ENCODE measurements at regions not wholly inside any gene's neighbourhood (a gene's known extent, or its start where the extent isn't known, plus 50 kb on each side); places are given as distances from the start of the nearest gene placed in this dataset.

DNA sequence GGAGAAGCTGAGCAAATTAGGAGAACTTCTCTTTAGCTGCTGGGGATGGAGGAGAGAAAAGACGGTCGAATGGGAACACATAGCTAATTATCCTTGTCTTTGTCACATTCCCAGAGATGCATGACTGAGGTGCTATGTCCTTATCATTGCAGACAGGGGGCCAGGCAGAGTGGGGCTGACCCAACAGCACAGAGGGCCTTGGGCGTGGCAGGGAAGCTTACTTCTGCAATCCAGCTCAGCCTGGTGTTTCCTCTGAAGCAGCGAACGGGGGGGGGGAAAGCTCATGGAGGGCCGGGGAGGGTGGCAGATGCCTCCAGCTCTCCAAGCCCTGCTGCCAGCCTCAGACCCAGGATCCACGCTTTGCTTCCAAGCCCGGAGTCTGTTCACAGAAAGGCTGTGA is 50.8 kb upstream of the HOPX start:
- no peak for TF ChIP-seq CTCF (IDR thresholded peaks at IDR 0.05)
- TF ChIP-seq POLR2A (IDR thresholded peaks at IDR 0.05): no peak
- no peak for TF ChIP-seq POLR2AphosphoS5 (IDR thresholded peaks at IDR 0.05)
- no peak for TF ChIP-seq EP300 (IDR thresholded peaks at IDR 0.05)

Measured in sigmoid colon (tissue), 4 donors.